BLaER1 treated with 17β-estradiol and CSF1 and Interleukin-3, amounts not matched to agents 10 nM and 100 nM (cell line): ENCODE measurements at regions not wholly inside any gene's neighbourhood (a gene's known extent, or its start where the extent isn't known, plus 50 kb on each side); places are given as distances from the start of the nearest gene placed in this dataset.

Experiments used
- H3K27ac ChIP-seq, 11 experiments: shearing (Covaris generic); formaldehyde crosslinking; 2 replicates each; pipeline ENCODE4 v1.8.1; 2022
- H3K27me3 ChIP-seq, 11 experiments: shearing (Covaris generic); formaldehyde crosslinking; 2 replicates each; pipeline ENCODE4 v1.8.1; 2022
- H3K36me3 ChIP-seq, 11 experiments: shearing (Covaris generic); formaldehyde crosslinking; 2 replicates each; pipeline ENCODE4 v1.8.1; 2022
- H3K4me1 ChIP-seq, 10 experiments: shearing (Covaris generic); formaldehyde crosslinking; 2 replicates each; pipeline ENCODE4 v1.8.1; 2022
- H3K4me2 ChIP-seq, 11 experiments: shearing (Covaris generic); formaldehyde crosslinking; 2 replicates each; pipeline ENCODE4 v1.8.1; 2022
- H3K4me3 ChIP-seq, 10 experiments: shearing (Covaris generic); formaldehyde crosslinking; 2 replicates each; pipeline ENCODE4 v1.8.1; 2022
- H3K9ac ChIP-seq, 11 experiments: shearing (Covaris generic); formaldehyde crosslinking; 2 replicates each; pipeline ENCODE4 v1.8.1; 2022
- H3K9me3 ChIP-seq, 11 experiments: shearing (Covaris generic); formaldehyde crosslinking; replicated peaks in 1 of 11; 2 replicates each; pipeline ENCODE4 v1.8.1; 2022
- H4K20me1 ChIP-seq, 11 experiments: shearing (Covaris generic); formaldehyde crosslinking; 2 replicates each; pipeline ENCODE4 v1.8.1; 2022
- Cebpa-rat ChIP-seq, 11 experiments: shearing (Covaris generic); IDR thresholded peaks; 2 replicates each; pipeline ENCODE4 v1.8.1; 2022

DNA sequence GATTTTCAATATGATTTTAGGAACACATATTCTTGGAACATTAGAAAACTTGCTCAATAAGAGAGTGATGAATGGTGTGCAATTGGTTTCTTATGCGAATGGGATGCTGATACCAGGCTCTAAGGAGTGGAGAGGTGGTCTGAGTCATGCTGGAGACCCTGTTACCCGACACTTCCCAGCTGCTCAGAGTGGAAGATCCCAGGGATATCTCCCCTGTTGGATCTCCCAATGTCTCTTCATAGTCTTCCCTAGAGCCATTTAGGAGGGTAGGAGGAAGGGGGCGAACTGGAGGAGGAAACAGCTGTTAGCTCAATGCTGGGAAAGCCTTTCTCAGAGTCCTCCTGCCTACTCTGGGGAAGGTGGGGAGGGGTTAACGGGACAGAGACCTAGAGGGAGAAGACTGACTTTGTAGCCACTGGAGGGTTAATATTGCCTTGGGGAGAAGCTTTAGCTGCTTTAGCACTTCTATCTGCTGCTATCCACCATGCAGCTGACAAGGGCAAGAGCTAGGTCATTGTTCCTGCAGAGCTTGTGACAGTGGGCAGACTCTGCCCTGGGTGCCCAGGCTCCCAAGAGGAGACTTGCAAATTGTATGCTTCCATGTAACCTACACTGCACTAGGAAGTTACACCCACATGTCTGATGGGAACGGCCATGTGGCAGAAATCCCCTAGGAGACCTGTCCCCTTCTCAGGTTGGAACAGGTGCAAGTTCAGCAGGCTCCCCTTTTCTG is 301.0 kb downstream of the GADD45G start:
- Histone ChIP-seq H3K36me3 (no peaks in the 10 kb centered on the region), H3K27me3 (no peaks in the 10 kb centered on the region; a peak in 1 of 22 replicates), H3K4me3 (no peak overlapping the region), H3K9me3 (peaks cover 0 to 3% (median 0%) of the 10 kb centered on the region in 11 experiments; a peak in 1 of 22 replicates), H3K27ac (no peak overlapping the region), H3K4me1 (peaks cover 0 to 2% (median 0%) of the 10 kb centered on the region in 10 experiments; a peak in 2 of 20 replicates), H3K4me2 (no peak overlapping the region), H3K9ac (no peak overlapping the region), H4K20me1 (no peaks in the 10 kb centered on the region)
- TF ChIP-seq Cebpa-rat (IDR thresholded peaks at IDR 0.05) = no peak

- Histone ChIP-seq H3K4me1 (no peaks in the 10 kb centered on the region), H3K9me3 (peaks cover 0 to 3% (median 0%) of the 10 kb centered on the region in 11 experiments; a peak in 1 of 22 replicates), H4K20me1 (no peaks in the 10 kb centered on the region), H3K4me3 (no peak overlapping the region), H3K27me3 (no peaks in the 10 kb centered on the region), H3K27ac (no peak overlapping the region), H3K36me3 (no peaks in the 10 kb centered on the region), H3K9ac (no peak overlapping the region), H3K4me2 (no peak overlapping the region)
- no peak for TF ChIP-seq Cebpa-rat (IDR thresholded peaks at IDR 0.05)
Observed at GRCh38 chr9:89911721-89912604, 307.2 kb downstream of the GADD45G start.

- Histone ChIP-seq H3K36me3 (no peaks in the 10 kb centered on the region), H3K9me3 (peaks cover 0 to 3% (median 0%) of the 10 kb centered on the region in 11 experiments; a peak in 1 of 22 replicates), H3K4me1 (no peaks in the 10 kb centered on the region), H3K27me3 (no peaks in the 10 kb centered on the region), H3K9ac (no peak overlapping the region), H3K4me3 (no peak overlapping the region), H4K20me1 (no peaks in the 10 kb centered on the region), H3K27ac (no peak overlapping the region), H3K4me2 (no peak overlapping the region)
- TF ChIP-seq Cebpa-rat (IDR thresholded peaks at IDR 0.05) = no peak
Observed at GRCh38 chr9:89912605-89912953, 307.8 kb downstream of the GADD45G start.

DNA sequence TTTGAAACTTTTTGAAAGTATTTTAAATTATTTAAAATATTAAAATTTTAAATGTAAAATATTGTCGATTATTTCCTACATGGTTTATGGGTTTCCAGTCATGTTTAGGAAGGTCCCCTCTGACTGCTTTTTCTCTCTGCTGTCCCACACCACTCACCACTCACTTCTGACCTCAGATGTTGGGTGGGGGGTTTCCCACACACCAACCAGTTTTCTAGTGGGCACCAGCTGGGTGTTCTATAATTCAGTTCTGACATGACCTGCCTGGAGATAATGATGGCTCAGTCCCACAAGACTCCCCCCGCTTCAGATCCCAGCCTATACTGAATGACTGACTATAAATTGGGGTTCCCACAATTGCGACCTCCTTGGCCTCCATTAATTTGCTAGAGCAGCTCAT is 310.4 kb downstream of the GADD45G start:
- no peak overlapping the region for H3K4me2 ChIP-seq
- no peak overlapping the region for H3K27ac ChIP-seq
- H3K9ac ChIP-seq = no peak overlapping the region
- no peaks in the 10 kb centered on the region for H4K20me1 ChIP-seq
- H3K4me1 ChIP-seq = peaks cover 0 to 13% (median 8%) of the 10 kb centered on the region in 10 experiments; a peak in 11 of 20 replicates
- no peaks in the 10 kb centered on the region for H3K27me3 ChIP-seq
- H3K36me3 ChIP-seq = no peaks in the 10 kb centered on the region
- TF ChIP-seq Cebpa-rat (IDR thresholded peaks at IDR 0.05) = no peak
- no peaks in the 10 kb centered on the region for H3K9me3 ChIP-seq
- no peak overlapping the region for H3K4me3 ChIP-seq

GRCh38 chr9:89916001-89916597 is 311.3 kb downstream of the GADD45G start:
- H3K36me3 ChIP-seq = no peaks in the 10 kb centered on the region
- no peak overlapping the region for H3K27ac ChIP-seq
- no peaks in the 10 kb centered on the region for H4K20me1 ChIP-seq
- no peak for TF ChIP-seq Cebpa-rat (IDR thresholded peaks at IDR 0.05)
- H3K27me3 ChIP-seq = no peaks in the 10 kb centered on the region
- peaks cover 0 to 19% (median 9%) of the 10 kb centered on the region in 10 experiments; a peak in 11 of 20 replicates for H3K4me1 ChIP-seq
- no peak overlapping the region for H3K4me2 ChIP-seq
- H3K9ac ChIP-seq = no peak overlapping the region
- H3K4me3 ChIP-seq = no peak overlapping the region
- H3K9me3 ChIP-seq = no peaks in the 10 kb centered on the region

- no peak overlapping the region for H3K9ac ChIP-seq
- no peaks in the 10 kb centered on the region for H4K20me1 ChIP-seq
- TF ChIP-seq Cebpa-rat (IDR thresholded peaks at IDR 0.05) = no peak
- no peaks in the 10 kb centered on the region for H3K9me3 ChIP-seq
- peaks cover 0 to 34% (median 18%) of the 10 kb centered on the region in 10 experiments; a peak in 13 of 20 replicates for H3K4me1 ChIP-seq
- no peak overlapping the region for H3K4me3 ChIP-seq
- H3K27me3 ChIP-seq = no peaks in the 10 kb centered on the region
- no peaks in the 10 kb centered on the region for H3K36me3 ChIP-seq
- no peak overlapping the region for H3K4me2 ChIP-seq
- no peak overlapping the region for H3K27ac ChIP-seq
Observed at GRCh38 chr9:89917861-89918260, 313.0 kb downstream of the GADD45G start.

DNA sequence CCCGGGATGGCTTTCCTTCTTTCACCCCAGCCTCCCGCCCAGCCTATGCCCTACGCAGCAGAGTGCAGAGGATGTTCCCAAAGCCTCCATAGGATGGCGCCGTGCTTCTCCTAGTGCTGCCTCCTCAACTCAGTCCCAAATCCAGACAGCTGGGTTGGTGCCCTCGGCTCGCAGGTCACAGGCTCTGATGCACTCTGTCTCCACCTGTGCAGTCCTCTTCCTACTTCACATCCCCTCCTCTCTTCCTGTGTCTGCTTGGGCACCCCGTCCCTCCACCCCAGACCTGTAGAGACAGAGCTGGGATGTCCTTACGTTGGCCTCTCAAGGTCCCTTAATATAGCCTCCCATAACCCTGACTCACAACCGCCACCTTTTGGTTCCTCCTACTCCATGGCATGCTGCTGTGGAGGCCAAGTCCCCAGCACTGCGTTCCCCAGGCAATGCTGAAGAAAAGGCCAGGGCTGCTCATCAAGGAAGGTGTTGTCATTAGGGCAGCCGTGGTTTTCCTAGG is 314.4 kb downstream of the GADD45G start:
- TF ChIP-seq Cebpa-rat (IDR thresholded peaks at IDR 0.05) = no peak
- Histone ChIP-seq H3K36me3 (no peaks in the 10 kb centered on the region), H3K4me1 (peaks cover 7 to 47% (median 31%) of the 10 kb centered on the region in 10 experiments; a peak in 18 of 20 replicates), H3K9me3 (no peaks in the 10 kb centered on the region), H3K4me2 (peak overlapping the region in 10 of 11 experiments; percentile 18 to 66 (median 34); a peak in 14 of 22 replicates), H3K9ac (no peak overlapping the region), H3K27ac (no peak overlapping the region), H3K4me3 (no peak overlapping the region), H3K27me3 (no peaks in the 10 kb centered on the region), H4K20me1 (no peaks in the 10 kb centered on the region)

DNA sequence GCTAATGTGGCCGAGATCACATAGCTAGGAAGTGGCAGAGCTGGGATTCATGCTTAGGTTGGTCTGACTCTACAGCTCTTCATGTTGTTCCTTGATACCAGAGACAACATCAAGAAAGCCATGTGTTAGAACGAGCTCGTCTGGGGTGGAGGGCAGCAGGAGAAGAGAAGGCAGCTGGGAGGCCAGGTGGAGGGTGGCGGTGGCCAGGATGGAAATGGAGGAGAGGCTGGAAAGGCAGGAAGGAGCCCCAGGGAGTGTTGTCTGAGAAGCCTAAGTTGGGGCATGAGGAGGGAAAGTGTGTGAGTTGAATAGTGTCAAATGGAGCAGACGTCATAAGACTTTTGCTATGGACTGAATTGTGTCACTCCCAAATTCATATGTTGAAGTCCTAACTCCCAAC is 315.3 kb downstream of the GADD45G start:
- Histone ChIP-seq H3K9me3 (no peaks in the 10 kb centered on the region), H3K4me3 (no peak overlapping the region), H3K9ac (no peak overlapping the region), H3K36me3 (no peaks in the 10 kb centered on the region), H4K20me1 (no peaks in the 10 kb centered on the region), H3K27me3 (no peaks in the 10 kb centered on the region), H3K27ac (no peak overlapping the region), H3K4me1 (peaks cover 15 to 57% (median 40%) of the 10 kb centered on the region in 10 experiments), H3K4me2 (no peak overlapping the region)
- no peak for TF ChIP-seq Cebpa-rat (IDR thresholded peaks at IDR 0.05)

- TF ChIP-seq Cebpa-rat (IDR thresholded peaks at IDR 0.05) = no peak
- peak overlapping the region in 2 of 11 experiments; percentile 11 to 26; a peak in 5 of 22 replicates for H3K4me2 ChIP-seq
- H3K36me3 ChIP-seq = no peaks in the 10 kb centered on the region
- H4K20me1 ChIP-seq = no peaks in the 10 kb centered on the region
- peaks cover 15 to 60% (median 41%) of the 10 kb centered on the region in 10 experiments for H3K4me1 ChIP-seq
- no peaks in the 10 kb centered on the region for H3K27me3 ChIP-seq
- no peak overlapping the region for H3K27ac ChIP-seq
- H3K9ac ChIP-seq = no peak overlapping the region
- H3K9me3 ChIP-seq = no peaks in the 10 kb centered on the region
- H3K4me3 ChIP-seq = no peak overlapping the region
Observed at GRCh38 chr9:89920951-89921350, 316.1 kb downstream of the GADD45G start.
